ENCODE measurements at regions not wholly inside any gene's neighbourhood (a gene's known extent, or its start where the extent isn't known, plus 50 kb on each side); places are given as distances from the start of the nearest gene placed in this dataset.
A peak's percentile ranks its signal among the peaks of the same experiment; 100 is the strongest.

GRCh38 chr3:102098130-102098885 is 249.0 kb downstream of the NFKBIZ start:
- peaks cover 11% of the 10 kb centered on the region for H3K4me1 Mint-ChIP-seq
- H3K27me3 Mint-ChIP-seq = no peaks in the 10 kb centered on the region
- H3K36me3 Mint-ChIP-seq = no peaks in the 10 kb centered on the region
- no peak for DNase-seq
- no peaks in the 10 kb centered on the region for H3K9me3 Mint-ChIP-seq
- no peak overlapping the region for H3K27ac Mint-ChIP-seq
- CTCF ChIA-PET = no interaction called here
- H3K4me3 Mint-ChIP-seq = no peak overlapping the region

- peaks cover 3% of the 10 kb centered on the region for H3K27me3 Mint-ChIP-seq
- H3K4me1 Mint-ChIP-seq = no peaks in the 10 kb centered on the region
- H3K36me3 Mint-ChIP-seq = no peaks in the 10 kb centered on the region
- DNase-seq = no peak
- H3K27ac Mint-ChIP-seq = no peak overlapping the region
- CTCF ChIA-PET = no interaction called here
- no peak overlapping the region for H3K4me3 Mint-ChIP-seq
- no peaks in the 10 kb centered on the region for H3K9me3 Mint-ChIP-seq
These were observed 250.6 kb downstream of the NFKBIZ start for GRCh38 chr3:102099913-102100312.

GRCh38 chr3:102102394-102102793 is 253.1 kb downstream of the NFKBIZ start:
- Mint-ChIP-seq H3K36me3 (peaks cover 2% of the 10 kb centered on the region), H3K9me3 (peaks cover 6% of the 10 kb centered on the region), H3K4me1 (peaks cover 11% of the 10 kb centered on the region), H3K27ac (no peak overlapping the region), H3K27me3 (peaks cover 3% of the 10 kb centered on the region), H3K4me3 (no peak overlapping the region)
- CTCF ChIA-PET = no interaction called here
- DNase-seq = no peak

- H3K27ac Mint-ChIP-seq = no peak overlapping the region
- peaks cover 3% of the 10 kb centered on the region for H3K27me3 Mint-ChIP-seq
- CTCF ChIA-PET = no interaction called here
- H3K9me3 Mint-ChIP-seq = peaks cover 9% of the 10 kb centered on the region
- no peak for DNase-seq
- H3K36me3 Mint-ChIP-seq = peaks cover 2% of the 10 kb centered on the region
- peaks cover 11% of the 10 kb centered on the region for H3K4me1 Mint-ChIP-seq
- H3K4me3 Mint-ChIP-seq = no peak overlapping the region
These were observed 254.7 kb downstream of the NFKBIZ start for GRCh38 chr3:102104033-102104432.

- no peak overlapping the region for H3K27ac Mint-ChIP-seq
- DNase-seq = no peak
- H3K4me3 Mint-ChIP-seq = no peak overlapping the region
- CTCF ChIA-PET = no interaction called here
- H3K27me3 Mint-ChIP-seq = peaks cover 3% of the 10 kb centered on the region
- peaks cover 2% of the 10 kb centered on the region for H3K36me3 Mint-ChIP-seq
- peaks cover 11% of the 10 kb centered on the region for H3K4me1 Mint-ChIP-seq
- H3K9me3 Mint-ChIP-seq = peaks cover 9% of the 10 kb centered on the region
These were observed 255.9 kb downstream of the NFKBIZ start for GRCh38 chr3:102105193-102105592.

- no peak overlapping the region for H3K4me3 Mint-ChIP-seq
- H3K27me3 Mint-ChIP-seq = peaks cover 3% of the 10 kb centered on the region
- no peak overlapping the region for H3K27ac Mint-ChIP-seq
- H3K4me1 Mint-ChIP-seq = peaks cover 11% of the 10 kb centered on the region
- CTCF ChIA-PET = interaction anchor here (0.9 kb wide), 1 partner anchor 91 kb away, joined by 3 read pairs; no protein-coding TSS in a partner anchor
- peaks cover 2% of the 10 kb centered on the region for H3K36me3 Mint-ChIP-seq
- peaks cover 10% of the 10 kb centered on the region for H3K9me3 Mint-ChIP-seq
- DNase-seq = no peak
These were observed 257.2 kb downstream of the NFKBIZ start for GRCh38 chr3:102106416-102107097.

- Mint-ChIP-seq H3K4me3 (no peak overlapping the region), H3K27me3 (no peaks in the 10 kb centered on the region), H3K27ac (no peak overlapping the region), H3K36me3 (peaks cover 10% of the 10 kb centered on the region), H3K9me3 (peaks cover 21% of the 10 kb centered on the region), H3K4me1 (peaks cover 35% of the 10 kb centered on the region)
- DNase-seq = no peak
- CTCF ChIA-PET = no interaction called here
These were observed 263.5 kb downstream of the NFKBIZ start for GRCh38 chr3:102112704-102113230.

GRCh38 chr3:102113421-102114041 is 264.2 kb downstream of the NFKBIZ start:
- Mint-ChIP-seq H3K27ac (peak overlapping the region; percentile 81), H3K27me3 (no peaks in the 10 kb centered on the region), H3K4me1 (peaks cover 35% of the 10 kb centered on the region), H3K36me3 (peaks cover 10% of the 10 kb centered on the region), H3K4me3 (no peak overlapping the region), H3K9me3 (peaks cover 26% of the 10 kb centered on the region)
- DNase-seq = peak; percentile 22
- CTCF ChIA-PET = interaction anchor here (1.1 to 1.2 kb wide), 2 partner anchors 10 to 112 kb away, joined by 3 to 5 read pairs; no protein-coding TSS in a partner anchor

- DNase-seq = peak; percentile 77
- Mint-ChIP-seq H3K27me3 (no peaks in the 10 kb centered on the region), H3K4me3 (peak overlapping the region; percentile 5), H3K36me3 (peaks cover 14% of the 10 kb centered on the region), H3K9me3 (peaks cover 29% of the 10 kb centered on the region), H3K4me1 (peaks cover 35% of the 10 kb centered on the region), H3K27ac (peak overlapping the region; percentile 81)
- CTCF ChIA-PET = interaction anchor here (0.7 to 1.2 kb wide), 3 partner anchors 9 to 300 kb away, joined by 3 to 5 read pairs (median 3); no protein-coding TSS in a partner anchor
These were observed 265.1 kb downstream of the NFKBIZ start for GRCh38 chr3:102114264-102114979.

GRCh38 chr3:102122527-102122926 is 273.2 kb downstream of the NFKBIZ start:
- H3K27ac Mint-ChIP-seq = no peak overlapping the region
- peaks cover 4% of the 10 kb centered on the region for H3K4me1 Mint-ChIP-seq
- CTCF ChIA-PET = interaction anchor here (1.0 kb wide), 1 partner anchor 9 kb away, joined by 5 read pairs; no protein-coding TSS in a partner anchor
- H3K4me3 Mint-ChIP-seq = no peak overlapping the region
- no peaks in the 10 kb centered on the region for H3K27me3 Mint-ChIP-seq
- peaks cover 44% of the 10 kb centered on the region for H3K9me3 Mint-ChIP-seq
- no peak for DNase-seq
- H3K36me3 Mint-ChIP-seq = peaks cover 20% of the 10 kb centered on the region

GRCh38 chr3:102123590-102124190 is 274.4 kb downstream of the NFKBIZ start:
- Mint-ChIP-seq H3K36me3 (peaks cover 20% of the 10 kb centered on the region), H3K4me1 (peaks cover 4% of the 10 kb centered on the region), H3K27ac (no peak overlapping the region), H3K27me3 (no peaks in the 10 kb centered on the region), H3K9me3 (peaks cover 39% of the 10 kb centered on the region), H3K4me3 (no peak overlapping the region)
- no peak for DNase-seq
- CTCF ChIA-PET = interaction anchor here (1.0 kb wide), 1 partner anchor 10 kb away, joined by 5 read pairs; no protein-coding TSS in a partner anchor

GRCh38 chr3:102124282-102124681 is 275.0 kb downstream of the NFKBIZ start:
- peaks cover 37% of the 10 kb centered on the region for H3K9me3 Mint-ChIP-seq
- CTCF ChIA-PET = no interaction called here
- no peak for DNase-seq

GRCh38 chr3:102124704-102125103 is 275.4 kb downstream of the NFKBIZ start:
- Mint-ChIP-seq H3K36me3 (peaks cover 16% of the 10 kb centered on the region), H3K27me3 (no peaks in the 10 kb centered on the region), H3K4me3 (no peak overlapping the region), H3K27ac (no peak overlapping the region), H3K4me1 (peaks cover 5% of the 10 kb centered on the region), H3K9me3 (peaks cover 34% of the 10 kb centered on the region)
- DNase-seq = no peak
- CTCF ChIA-PET = no interaction called here

More at GRCh38 chr3:102124282-102124681, 275.0 kb downstream of the NFKBIZ start:
- Mint-ChIP-seq H3K4me3 (no peak overlapping the region), H3K4me1 (peaks cover 4% of the 10 kb centered on the region), H3K36me3 (peaks cover 16% of the 10 kb centered on the region), H3K27ac (no peak overlapping the region), H3K27me3 (no peaks in the 10 kb centered on the region)
